ENCODE measurements at regions not wholly inside any gene's neighbourhood (a gene's known extent, or its start where the extent isn't known, plus 50 kb on each side); places are given as distances from the start of the nearest gene placed in this dataset.

DNA sequence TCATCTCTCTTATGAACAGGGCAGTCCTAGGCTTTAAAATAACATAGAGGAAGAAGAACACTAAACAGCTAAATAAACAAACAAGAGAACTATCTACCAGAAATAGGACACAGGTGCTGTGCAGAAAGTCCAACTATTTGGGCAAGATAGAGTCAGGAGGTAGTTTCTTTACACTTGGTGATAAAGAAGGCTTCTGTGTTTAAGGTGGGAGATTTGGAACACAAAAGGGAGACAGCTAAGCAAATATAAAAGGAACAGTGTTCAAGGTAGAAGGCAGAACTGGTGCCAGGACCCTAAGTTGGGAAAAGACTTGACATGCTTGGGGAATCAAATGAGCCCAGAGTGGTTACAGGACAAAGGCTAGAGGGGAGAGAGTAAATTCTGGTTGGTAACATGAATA, 110.5 kb downstream of the MANEA start:
- TF ChIP-seq, protein P1, sequence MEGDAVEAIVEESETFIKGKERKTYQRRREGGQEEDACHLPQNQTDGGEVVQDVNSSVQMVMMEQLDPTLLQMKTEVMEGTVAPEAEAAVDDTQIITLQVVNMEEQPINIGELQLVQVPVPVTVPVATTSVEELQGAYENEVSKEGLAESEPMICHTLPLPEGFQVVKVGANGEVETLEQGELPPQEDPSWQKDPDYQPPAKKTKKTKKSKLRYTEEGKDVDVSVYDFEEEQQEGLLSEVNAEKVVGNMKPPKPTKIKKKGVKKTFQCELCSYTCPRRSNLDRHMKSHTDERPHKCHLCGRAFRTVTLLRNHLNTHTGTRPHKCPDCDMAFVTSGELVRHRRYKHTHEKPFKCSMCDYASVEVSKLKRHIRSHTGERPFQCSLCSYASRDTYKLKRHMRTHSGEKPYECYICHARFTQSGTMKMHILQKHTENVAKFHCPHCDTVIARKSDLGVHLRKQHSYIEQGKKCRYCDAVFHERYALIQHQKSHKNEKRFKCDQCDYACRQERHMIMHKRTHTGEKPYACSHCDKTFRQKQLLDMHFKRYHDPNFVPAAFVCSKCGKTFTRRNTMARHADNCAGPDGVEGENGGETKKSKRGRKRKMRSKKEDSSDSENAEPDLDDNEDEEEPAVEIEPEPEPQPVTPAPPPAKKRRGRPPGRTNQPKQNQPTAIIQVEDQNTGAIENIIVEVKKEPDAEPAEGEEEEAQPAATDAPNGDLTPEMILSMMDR (IDR thresholded peaks at IDR 0.05): no peak
- no peak for TF ChIP-seq POLR2A (IDR thresholded peaks at IDR 0.05)

All from thyroid gland (tissue), 4 donors.